ENCODE measurements at regions not wholly inside any gene's neighbourhood (a gene's known extent, or its start where the extent isn't known, plus 50 kb on each side); places are given as distances from the start of the nearest gene placed in this dataset.

DNA sequence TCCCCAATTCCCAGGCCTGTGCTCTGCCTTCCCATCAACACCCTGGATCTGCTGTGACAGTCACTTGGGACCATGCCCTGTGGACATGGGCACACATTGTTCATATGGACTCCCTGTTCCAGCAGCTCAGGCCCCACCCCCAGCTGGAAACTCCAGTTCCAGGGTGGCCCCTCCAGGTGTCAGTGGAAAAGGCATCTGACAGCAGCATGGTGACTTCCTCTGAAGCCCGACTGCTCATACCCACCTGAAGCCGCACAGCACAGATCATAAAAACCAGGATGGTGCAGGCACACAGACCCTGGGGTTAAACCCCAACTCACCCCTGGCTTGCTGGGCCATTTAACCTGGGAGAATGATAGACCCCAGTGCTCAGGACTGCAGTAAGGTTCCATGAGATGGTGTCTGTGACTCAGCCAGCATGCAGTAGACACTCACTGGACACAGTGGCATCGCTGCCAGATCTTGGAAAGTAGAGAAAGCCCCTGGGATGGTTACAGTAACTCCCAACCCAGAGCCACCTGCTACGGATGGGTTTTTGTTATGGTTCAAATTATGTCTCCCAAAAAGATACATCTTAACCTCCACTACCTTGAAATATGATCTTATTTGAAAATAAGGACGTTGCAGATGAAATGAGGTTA lies 72.6 kb upstream of the NANOS1 start:
- Mint-ChIP-seq H3K4me1 (ENCODE audit: low read depth, unreplicated experiment) (peaks cover 13% of the 10 kb centered on the region), H3K9me3 (ENCODE audit: unreplicated experiment) (peaks cover 3% of the 10 kb centered on the region), H3K4me3 (ENCODE audit: unreplicated experiment) (no peak overlapping the region), H3K27ac (ENCODE audit: unreplicated experiment) (no peak overlapping the region), H3K27me3 (ENCODE audit: unreplicated experiment) (peaks cover 4% of the 10 kb centered on the region), H3K36me3 (ENCODE audit: unreplicated experiment) (no peaks in the 10 kb centered on the region)
- TF ChIP-seq, protein P1, sequence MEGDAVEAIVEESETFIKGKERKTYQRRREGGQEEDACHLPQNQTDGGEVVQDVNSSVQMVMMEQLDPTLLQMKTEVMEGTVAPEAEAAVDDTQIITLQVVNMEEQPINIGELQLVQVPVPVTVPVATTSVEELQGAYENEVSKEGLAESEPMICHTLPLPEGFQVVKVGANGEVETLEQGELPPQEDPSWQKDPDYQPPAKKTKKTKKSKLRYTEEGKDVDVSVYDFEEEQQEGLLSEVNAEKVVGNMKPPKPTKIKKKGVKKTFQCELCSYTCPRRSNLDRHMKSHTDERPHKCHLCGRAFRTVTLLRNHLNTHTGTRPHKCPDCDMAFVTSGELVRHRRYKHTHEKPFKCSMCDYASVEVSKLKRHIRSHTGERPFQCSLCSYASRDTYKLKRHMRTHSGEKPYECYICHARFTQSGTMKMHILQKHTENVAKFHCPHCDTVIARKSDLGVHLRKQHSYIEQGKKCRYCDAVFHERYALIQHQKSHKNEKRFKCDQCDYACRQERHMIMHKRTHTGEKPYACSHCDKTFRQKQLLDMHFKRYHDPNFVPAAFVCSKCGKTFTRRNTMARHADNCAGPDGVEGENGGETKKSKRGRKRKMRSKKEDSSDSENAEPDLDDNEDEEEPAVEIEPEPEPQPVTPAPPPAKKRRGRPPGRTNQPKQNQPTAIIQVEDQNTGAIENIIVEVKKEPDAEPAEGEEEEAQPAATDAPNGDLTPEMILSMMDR (IDR thresholded peaks at IDR 0.05; ENCODE audit: partially characterized antibody, unreplicated experiment), result no peak
- DNase-seq, result no peak

DNA sequence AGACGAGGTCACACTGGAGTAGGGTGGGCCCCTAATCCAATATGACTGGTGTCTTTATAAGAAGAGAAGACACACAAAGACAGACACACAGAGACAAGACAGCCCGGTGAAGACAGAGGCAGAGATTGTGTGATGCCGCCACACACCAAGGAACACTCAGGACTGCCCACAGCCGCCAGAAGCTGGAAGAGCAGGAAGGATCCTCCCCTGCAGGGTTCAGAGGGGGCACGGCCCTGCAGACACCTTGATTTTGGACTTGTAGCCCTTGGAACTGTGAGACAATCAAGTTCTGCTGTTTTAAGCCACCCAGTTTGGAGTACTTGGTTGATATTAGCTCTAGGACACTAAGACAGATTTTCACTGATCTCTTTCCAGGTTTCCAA lies 72.1 kb upstream of the NANOS1 start:
- TF ChIP-seq, protein P1 (IDR thresholded peaks at IDR 0.05; ENCODE audit: partially characterized antibody, unreplicated experiment), result no peak
- H3K4me1 Mint-ChIP-seq (ENCODE audit: low read depth, unreplicated experiment), result peaks cover 15% of the 10 kb centered on the region
- no peak for DNase-seq
- H3K27ac Mint-ChIP-seq (ENCODE audit: unreplicated experiment), result no peak overlapping the region
- no peak overlapping the region for H3K4me3 Mint-ChIP-seq (ENCODE audit: unreplicated experiment)
- H3K27me3 Mint-ChIP-seq (ENCODE audit: unreplicated experiment), result peaks cover 4% of the 10 kb centered on the region
- H3K9me3 Mint-ChIP-seq (ENCODE audit: unreplicated experiment), result peaks cover 4% of the 10 kb centered on the region
- no peaks in the 10 kb centered on the region for H3K36me3 Mint-ChIP-seq (ENCODE audit: unreplicated experiment)

DNA sequence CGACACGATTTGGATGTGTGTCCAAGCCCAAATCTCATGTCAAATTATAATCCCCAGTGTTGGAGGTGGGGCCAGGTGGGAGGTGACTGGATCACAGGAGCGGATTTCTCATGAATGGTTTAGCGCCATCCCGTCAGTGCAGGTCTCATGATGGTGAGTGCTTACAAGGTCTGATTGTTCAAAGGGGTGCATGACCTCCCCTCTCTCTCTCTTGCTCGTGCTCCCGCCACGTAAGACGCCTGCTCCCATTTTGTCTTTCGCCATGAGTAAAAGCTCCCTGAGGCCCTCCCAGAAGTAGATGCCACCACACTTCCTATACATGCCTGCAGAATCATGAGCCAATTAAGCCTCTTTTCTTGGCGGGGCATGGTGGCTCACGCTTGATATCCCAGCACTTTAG lies 71.5 kb upstream of the NANOS1 start:
- H3K4me3 Mint-ChIP-seq (ENCODE audit: unreplicated experiment), result no peak overlapping the region
- H3K36me3 Mint-ChIP-seq (ENCODE audit: unreplicated experiment), result no peaks in the 10 kb centered on the region
- H3K27me3 Mint-ChIP-seq (ENCODE audit: unreplicated experiment), result peaks cover 4% of the 10 kb centered on the region
- H3K9me3 Mint-ChIP-seq (ENCODE audit: unreplicated experiment), result peaks cover 4% of the 10 kb centered on the region
- DNase-seq, result no peak
- peaks cover 15% of the 10 kb centered on the region for H3K4me1 Mint-ChIP-seq (ENCODE audit: low read depth, unreplicated experiment)
- no peak overlapping the region for H3K27ac Mint-ChIP-seq (ENCODE audit: unreplicated experiment)
- TF ChIP-seq, protein P1 (IDR thresholded peaks at IDR 0.05; ENCODE audit: partially characterized antibody, unreplicated experiment), result no peak

DNA sequence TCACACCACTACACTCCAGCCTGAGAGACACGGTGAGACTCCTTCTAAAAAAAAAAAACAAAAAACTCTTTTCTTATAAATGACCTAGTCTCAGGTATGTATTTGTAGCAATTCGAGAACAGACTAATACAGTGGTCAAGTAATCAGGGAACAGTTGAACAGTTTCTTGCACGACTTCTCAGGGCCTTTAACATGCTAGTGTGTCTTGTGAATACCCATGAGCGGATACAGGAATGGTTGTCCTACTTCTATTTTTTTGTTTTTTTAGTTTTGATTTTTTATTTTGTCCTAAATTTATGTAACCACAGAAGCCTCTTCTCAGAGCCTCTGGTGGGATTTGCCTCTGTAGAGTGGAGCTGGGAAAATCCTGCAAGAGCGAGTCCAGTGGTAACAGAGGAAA lies 71.0 kb upstream of the NANOS1 start:
- no peak for DNase-seq
- no peaks in the 10 kb centered on the region for H3K36me3 Mint-ChIP-seq (ENCODE audit: unreplicated experiment)
- TF ChIP-seq, protein P1 (IDR thresholded peaks at IDR 0.05; ENCODE audit: partially characterized antibody, unreplicated experiment), result no peak
- peaks cover 4% of the 10 kb centered on the region for H3K9me3 Mint-ChIP-seq (ENCODE audit: unreplicated experiment)
- H3K27me3 Mint-ChIP-seq (ENCODE audit: unreplicated experiment), result peaks cover 5% of the 10 kb centered on the region
- no peak overlapping the region for H3K4me3 Mint-ChIP-seq (ENCODE audit: unreplicated experiment)
- H3K4me1 Mint-ChIP-seq (ENCODE audit: low read depth, unreplicated experiment), result peaks cover 14% of the 10 kb centered on the region
- no peak overlapping the region for H3K27ac Mint-ChIP-seq (ENCODE audit: unreplicated experiment)

DNA sequence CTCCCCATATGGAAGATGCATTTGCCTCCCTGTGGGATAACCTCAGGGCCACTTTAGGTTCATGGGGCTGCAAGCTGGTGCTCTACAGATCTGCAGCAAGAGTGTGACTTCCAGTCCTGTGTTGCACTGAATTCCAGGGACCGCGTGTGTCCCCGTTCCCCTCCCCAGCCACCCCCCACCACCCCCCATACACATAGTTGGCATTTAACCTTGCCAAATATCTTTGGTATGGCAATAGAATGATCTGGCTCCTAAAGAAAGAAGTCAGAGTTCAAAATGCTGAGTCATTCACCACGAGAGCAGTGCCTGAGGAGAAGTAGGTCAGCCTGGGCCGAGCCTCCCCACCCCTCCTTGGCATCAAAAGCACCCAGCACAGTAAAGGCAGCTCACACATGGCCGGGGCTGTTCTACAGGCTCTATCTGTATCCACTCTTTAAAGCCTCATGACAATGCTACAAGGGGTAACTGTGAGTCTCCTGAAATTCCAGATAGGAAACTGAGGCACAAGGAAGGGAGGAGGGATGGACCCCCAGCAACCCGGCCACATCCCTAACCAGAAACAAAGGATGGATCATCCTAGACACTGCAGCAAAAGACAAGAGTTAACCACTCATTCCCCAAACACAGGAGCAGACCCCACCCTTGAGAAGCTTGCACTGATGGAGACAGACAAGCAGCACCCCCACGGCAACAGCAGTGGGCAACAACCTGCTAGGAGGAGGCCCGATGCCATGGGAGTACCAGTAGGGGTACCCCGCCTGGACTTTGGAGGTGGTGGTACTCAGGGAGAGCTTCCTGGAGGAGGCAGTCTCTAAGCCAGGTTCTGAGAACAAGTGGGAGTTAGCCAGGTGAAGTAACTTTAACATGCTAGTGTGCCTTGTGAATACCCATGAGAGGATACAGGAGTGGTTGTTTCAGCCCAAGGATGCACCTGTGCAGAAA lies 70.3 kb upstream of the NANOS1 start:
- H3K27ac Mint-ChIP-seq (ENCODE audit: unreplicated experiment), result no peak overlapping the region
- H3K36me3 Mint-ChIP-seq (ENCODE audit: unreplicated experiment), result peaks cover 3% of the 10 kb centered on the region
- DNase-seq, result no peak
- no peak overlapping the region for H3K4me3 Mint-ChIP-seq (ENCODE audit: unreplicated experiment)
- H3K9me3 Mint-ChIP-seq (ENCODE audit: unreplicated experiment), result peaks cover 4% of the 10 kb centered on the region
- H3K27me3 Mint-ChIP-seq (ENCODE audit: unreplicated experiment), result peaks cover 8% of the 10 kb centered on the region
- TF ChIP-seq, protein P1 (IDR thresholded peaks at IDR 0.05; ENCODE audit: partially characterized antibody, unreplicated experiment), result no peak
- peaks cover 17% of the 10 kb centered on the region for H3K4me1 Mint-ChIP-seq (ENCODE audit: low read depth, unreplicated experiment)

Data from glutamatergic neuron (in vitro differentiated cells).